H9 (cell line): ENCODE measurements at regions not wholly inside any gene's neighbourhood (a gene's known extent, or its start where the extent isn't known, plus 50 kb on each side); places are given as distances from the start of the nearest gene placed in this dataset.

ENCODE experiments used
- DNase-seq: peaks from one replicate; pipeline ENCODE4 v3.0.0-alpha.2; 2017
- H2AFZ ChIP-seq: one replicate; pipeline ENCODE4 v1.6.1; 2013; ENCODE audit warnings: mild to moderate bottlenecking, low read length, control low read depth, moderate library complexity
- H2AK5ac ChIP-seq: 2 replicates; pipeline ENCODE4 v1.6.1; 2013; ENCODE audit warnings: low read length, control low read depth, mixed read lengths; ENCODE audit not compliant: insufficient read length
- H2BK120ac ChIP-seq: one replicate; pipeline ENCODE4 v1.6.1; 2013; ENCODE audit warnings: low read depth, mild to moderate bottlenecking, low read length, control low read depth, inconsistent platforms; ENCODE audit not compliant: poor library complexity, severe bottlenecking
- H2BK12ac ChIP-seq: 2 replicates; pipeline ENCODE4 v1.6.1; 2013; ENCODE audit warnings: low read length, control low read depth, mixed read lengths, low read depth; ENCODE audit not compliant: insufficient read length
- H2BK15ac ChIP-seq: 2 replicates; pipeline ENCODE4 v1.6.1; 2013; ENCODE audit warnings: low read depth, low read length, control low read depth
- H2BK20ac ChIP-seq: one replicate; pipeline ENCODE4 v1.6.1; 2013; ENCODE audit warnings: low read depth, mild to moderate bottlenecking, low read length, control low read depth, inconsistent platforms; ENCODE audit not compliant: poor library complexity, severe bottlenecking
- H2BK5ac ChIP-seq: 2 replicates; pipeline ENCODE4 v1.6.1; 2013; ENCODE audit warnings: low read length, control low read depth, mixed read lengths; ENCODE audit not compliant: insufficient read length
- H3K14ac ChIP-seq: 2 replicates; pipeline ENCODE4 v1.6.1; 2013; ENCODE audit warnings: low read length, control low read depth; ENCODE audit not compliant: insufficient read depth
- H3K18ac ChIP-seq: 2 replicates; pipeline ENCODE4 v1.6.1; 2013; ENCODE audit warnings: low read depth, mild to moderate bottlenecking, mixed read lengths, low read length, control low read depth; ENCODE audit not compliant: insufficient read length
- H3K23ac ChIP-seq: 2 replicates; pipeline ENCODE4 v1.6.1; 2013; ENCODE audit warnings: low read length, control low read depth, mixed read lengths, low read depth; ENCODE audit not compliant: insufficient read length
- H3K23me2 ChIP-seq: 2 replicates; pipeline ENCODE4 v1.6.1; 2013; ENCODE audit warnings: low read depth, mild to moderate bottlenecking, mixed read lengths, low read length, control low read depth; ENCODE audit not compliant: insufficient read length, poor library complexity, severe bottlenecking
- H3K27ac ChIP-seq: 2 replicates; pipeline ENCODE4 v1.5.1; 2013; ENCODE audit warnings: low read length, control low read depth, mixed read lengths, low read depth; ENCODE audit not compliant: insufficient read length
- H3K27me3 ChIP-seq: 2 replicates; pipeline ENCODE4 v1.6.1; 2013; ENCODE audit warnings: low read length, control low read depth, inconsistent platforms; ENCODE audit not compliant: insufficient read depth
- H3K4ac ChIP-seq: 2 replicates; pipeline ENCODE4 v1.6.1; 2013; ENCODE audit warnings: low read depth, mild to moderate bottlenecking, control low read depth, inconsistent platforms, low read length, moderate library complexity
- H3K4me1 ChIP-seq: 2 replicates; pipeline ENCODE4 v1.6.1; 2013; ENCODE audit warnings: low read length, control low read depth, inconsistent platforms; ENCODE audit not compliant: insufficient read depth
- H3K4me2 ChIP-seq: 2 replicates; pipeline ENCODE4 v1.6.1; 2013; ENCODE audit warnings: low read length, control low read depth, mixed read lengths; ENCODE audit not compliant: insufficient read length, insufficient read depth
- H3K56ac ChIP-seq: 2 replicates; pipeline ENCODE4 v1.6.1; 2013; ENCODE audit warnings: low read depth, mild to moderate bottlenecking, mixed read lengths, low read length, control low read depth; ENCODE audit not compliant: insufficient read length
- H3K79me1 ChIP-seq: 2 replicates; pipeline ENCODE4 v1.6.1; 2013; ENCODE audit warnings: low read depth, mild to moderate bottlenecking, moderate library complexity, low read length, control low read depth, inconsistent platforms; ENCODE audit not compliant: insufficient read depth, poor library complexity, severe bottlenecking
- H3K79me2 ChIP-seq: 2 replicates; pipeline ENCODE4 v1.6.1; 2013; ENCODE audit warnings: low read length, control low read depth, inconsistent platforms; ENCODE audit not compliant: insufficient read depth
- H3K9ac ChIP-seq: 2 replicates; pipeline ENCODE4 v1.6.1; 2013; ENCODE audit warnings: low read length, control low read depth, mixed read lengths; ENCODE audit not compliant: insufficient read length; ENCODE audit errors: extremely low read depth
- H3K9me3 ChIP-seq: one replicate; pipeline ENCODE4 v1.6.1; 2013; ENCODE audit warnings: low read depth, low read length, inconsistent platforms; ENCODE audit not compliant: control insufficient read depth
- H3T11ph ChIP-seq: one replicate; pipeline ENCODE4 v1.6.1; 2013; ENCODE audit warnings: mild to moderate bottlenecking, low read length, control low read depth, inconsistent platforms
- H4K20me1 ChIP-seq: one replicate; pipeline ENCODE4 v1.6.1; 2013; ENCODE audit not compliant: control insufficient read depth, insufficient read length, insufficient read depth
- H4K5ac ChIP-seq: 2 replicates; pipeline ENCODE4 v1.6.1; 2013; ENCODE audit warnings: low read depth, mild to moderate bottlenecking, mixed read lengths, low read length, control low read depth; ENCODE audit not compliant: insufficient read length
- H4K8ac ChIP-seq: replicated peaks from 2 replicates; pipeline ENCODE4 v1.6.1; 2013; ENCODE audit warnings: low read length, control low read depth, mixed read lengths, low read depth; ENCODE audit not compliant: insufficient read length
- H4K91ac ChIP-seq: 2 replicates; pipeline ENCODE4 v1.6.1; 2013; ENCODE audit warnings: low read depth, mild to moderate bottlenecking, moderate library complexity, mixed read lengths, low read length, control low read depth; ENCODE audit not compliant: insufficient read length
- H3K27ac Mint-ChIP-seq, 3 experiments: 2 replicates in 2 of 3; 3 replicates in 1 of 3; pipeline ENCODE4 v1.8.0; 2020 to 2021; ENCODE audit warnings: mixed read lengths in 3 of 3, mild to moderate bottlenecking in 1 of 3, moderate library complexity in 1 of 3
- H3K27me3 Mint-ChIP-seq: 2 replicates; pipeline ENCODE4 v1.8.0; 2021; ENCODE audit warnings: low read depth, mild to moderate bottlenecking, moderate library complexity, mixed read lengths
- H3K36me3 Mint-ChIP-seq, 3 experiments: 2 replicates in 2 of 3; 3 replicates in 1 of 3; pipeline ENCODE4 v1.8.0; 2020 to 2021; ENCODE audit warnings: low read depth in 3 of 3, mixed read lengths in 3 of 3; ENCODE audit not compliant: insufficient read depth in 1 of 3
- H3K4me1 Mint-ChIP-seq, 2 experiments: 2 replicates each; pipeline ENCODE4 v1.8.0; 2020; ENCODE audit warnings: mixed read lengths in 2 of 2
- H3K4me3 Mint-ChIP-seq, 2 experiments: 2 replicates in 1 of 2; 3 replicates in 1 of 2; pipeline ENCODE4 v1.8.0; 2020 to 2021; ENCODE audit warnings: mild to moderate bottlenecking in 2 of 2, mixed read lengths in 2 of 2, moderate library complexity in 1 of 2
- H3K9me3 Mint-ChIP-seq, 2 experiments: 2 replicates in 1 of 2; 3 replicates in 1 of 2; pipeline ENCODE4 v1.8.0; 2020; ENCODE audit warnings: mild to moderate bottlenecking in 2 of 2, mixed read lengths in 2 of 2, moderate library complexity in 1 of 2
- CTCF ChIP-seq: fragments of 200-600 bp; sonication (generic); conservative IDR thresholded peaks from 3 replicates; pipeline ENCODE4 v1.8.0; 2021; ENCODE audit warnings: antibody characterized with exemption, mild to moderate bottlenecking
- WGBS: extraction: QIAGEN DNeasy Blood & Tissue Kit; methylation state at CpG from one replicate; pipeline ENCODE4 v1.1.7; 2013; ENCODE audit warnings: missing lambda C conversion rate, low lambda C conversion rate, mixed read lengths; ENCODE audit not compliant: insufficient read length; ENCODE audit errors: extremely low coverage; 5-methylcytosine and 5-hydroxymethylcytosine counted together

GRCh38 chr2:183680573-183680972 lies 556.3 kb downstream of the NUP35 start:
- TF ChIP-seq CTCF: no peak
- H2AFZ ChIP-seq: no peak overlapping the region
- peaks cover 34% of the 10 kb centered on the region for H3K27me3 Mint-ChIP-seq

More at GRCh38 chr2:183680573-183680972, 556.3 kb downstream of the NUP35 start:
- no peak overlapping the region for H4K91ac ChIP-seq
- no peak overlapping the region for H2BK15ac ChIP-seq
- H3K4me3 Mint-ChIP-seq: no peak overlapping the region
- no peaks in the 10 kb centered on the region for H3K79me1 ChIP-seq
- H2BK5ac ChIP-seq: no peak overlapping the region
- H3K9ac ChIP-seq: no peak overlapping the region
- no peaks in the 10 kb centered on the region for H3K23me2 ChIP-seq
- peaks cover 7 to 9% of the 10 kb centered on the region in 2 experiments; a peak in 4 of 5 replicates for H3K9me3 Mint-ChIP-seq
- H2AK5ac ChIP-seq: no peak overlapping the region
- peaks cover 3 to 6% (median 5%) of the 10 kb centered on the region in 3 experiments; a peak in 5 of 7 replicates for H3K36me3 Mint-ChIP-seq
- no peak overlapping the region for H3K56ac ChIP-seq
- no peak overlapping the region for H2BK12ac ChIP-seq
- H3K9me3 ChIP-seq: no peaks in the 10 kb centered on the region
- peaks cover 9 to 12% of the 10 kb centered on the region in 2 experiments for H3K4me1 Mint-ChIP-seq
- H3K4me1 ChIP-seq: no peaks in the 10 kb centered on the region
- no peak overlapping the region for H3K27ac Mint-ChIP-seq
- H3K4ac ChIP-seq: no peak overlapping the region
- no peak overlapping the region for H3K18ac ChIP-seq
- no peak overlapping the region for H3K27ac ChIP-seq
- WGBS: no CpG with 5 or more reads among the region's 2 CpGs
- H3T11ph ChIP-seq: no peak overlapping the region
- H3K23ac ChIP-seq: no peak overlapping the region
- H4K8ac ChIP-seq: no peak overlapping the region
- H2BK20ac ChIP-seq: no peak overlapping the region
- H4K5ac ChIP-seq: no peak overlapping the region
- H3K4me2 ChIP-seq: no peak overlapping the region
- H4K20me1 ChIP-seq: no peaks in the 10 kb centered on the region
- H3K14ac ChIP-seq: no peak overlapping the region
- no peak for DNase-seq
- no peaks in the 10 kb centered on the region for H3K79me2 ChIP-seq
- H2BK120ac ChIP-seq: no peak overlapping the region
- peaks cover 8% of the 10 kb centered on the region; the same call in 1 of the 2 replicates for H3K27me3 ChIP-seq
